ENCODE measurements at regions not wholly inside any gene's neighbourhood (a gene's known extent, or its start where the extent isn't known, plus 50 kb on each side); places are given as distances from the start of the nearest gene placed in this dataset.
A peak's percentile ranks its signal among the peaks of the same experiment; 100 is the strongest.

DNA sequence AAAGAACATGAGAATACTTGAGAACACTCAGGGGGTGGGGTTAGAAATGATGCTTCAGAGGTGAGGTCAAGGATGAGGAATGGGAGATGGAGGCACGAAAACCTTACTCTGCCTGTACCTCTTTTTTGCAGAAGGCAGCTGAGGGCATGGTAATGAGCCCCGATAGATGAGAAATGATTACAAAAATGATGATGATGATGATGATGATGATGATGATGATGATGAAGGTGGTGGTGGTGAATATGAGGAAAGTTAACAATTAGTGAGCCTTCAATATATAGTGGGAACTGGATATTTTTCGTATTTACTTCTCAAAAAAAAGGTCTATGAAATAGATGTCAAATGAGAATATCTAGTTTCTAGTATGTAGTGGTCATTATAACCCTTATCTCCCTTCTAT, 584.3 kb downstream of the EPHA4 start:
- DNase-seq (ENCODE audit: low read depth): no peak
- H3K4me3 ChIP-seq (ENCODE audit: low read depth, low read length): no peak overlapping the region
- TF ChIP-seq, protein P1, sequence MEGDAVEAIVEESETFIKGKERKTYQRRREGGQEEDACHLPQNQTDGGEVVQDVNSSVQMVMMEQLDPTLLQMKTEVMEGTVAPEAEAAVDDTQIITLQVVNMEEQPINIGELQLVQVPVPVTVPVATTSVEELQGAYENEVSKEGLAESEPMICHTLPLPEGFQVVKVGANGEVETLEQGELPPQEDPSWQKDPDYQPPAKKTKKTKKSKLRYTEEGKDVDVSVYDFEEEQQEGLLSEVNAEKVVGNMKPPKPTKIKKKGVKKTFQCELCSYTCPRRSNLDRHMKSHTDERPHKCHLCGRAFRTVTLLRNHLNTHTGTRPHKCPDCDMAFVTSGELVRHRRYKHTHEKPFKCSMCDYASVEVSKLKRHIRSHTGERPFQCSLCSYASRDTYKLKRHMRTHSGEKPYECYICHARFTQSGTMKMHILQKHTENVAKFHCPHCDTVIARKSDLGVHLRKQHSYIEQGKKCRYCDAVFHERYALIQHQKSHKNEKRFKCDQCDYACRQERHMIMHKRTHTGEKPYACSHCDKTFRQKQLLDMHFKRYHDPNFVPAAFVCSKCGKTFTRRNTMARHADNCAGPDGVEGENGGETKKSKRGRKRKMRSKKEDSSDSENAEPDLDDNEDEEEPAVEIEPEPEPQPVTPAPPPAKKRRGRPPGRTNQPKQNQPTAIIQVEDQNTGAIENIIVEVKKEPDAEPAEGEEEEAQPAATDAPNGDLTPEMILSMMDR (conservative IDR thresholded peaks at IDR 0.05; ENCODE audit: low read depth, low read length): no peak

DNA sequence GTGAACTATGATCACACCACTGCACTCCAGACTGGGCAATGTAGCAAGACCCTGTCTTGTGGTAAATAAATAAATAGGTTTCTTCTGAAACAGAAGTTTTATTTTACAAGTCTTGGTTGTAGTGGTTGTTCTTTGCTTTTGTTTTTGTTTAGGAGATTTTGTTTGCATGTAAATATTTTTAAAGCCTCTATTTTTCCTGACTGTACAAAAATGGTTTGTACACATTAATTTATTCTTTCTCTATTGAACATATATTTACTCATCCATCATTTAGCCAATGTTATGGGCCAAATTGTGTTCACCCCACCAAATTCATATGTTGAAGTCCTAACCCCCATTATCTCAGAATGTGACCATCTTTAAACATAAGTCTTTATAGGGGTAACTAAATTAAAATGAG, 580.1 kb downstream of the EPHA4 start:
- TF ChIP-seq, protein P1 (conservative IDR thresholded peaks at IDR 0.05; ENCODE audit: low read depth, low read length): no peak
- DNase-seq (ENCODE audit: low read depth): no peak
- no peak overlapping the region for H3K4me3 ChIP-seq (ENCODE audit: low read depth, low read length)

DNA sequence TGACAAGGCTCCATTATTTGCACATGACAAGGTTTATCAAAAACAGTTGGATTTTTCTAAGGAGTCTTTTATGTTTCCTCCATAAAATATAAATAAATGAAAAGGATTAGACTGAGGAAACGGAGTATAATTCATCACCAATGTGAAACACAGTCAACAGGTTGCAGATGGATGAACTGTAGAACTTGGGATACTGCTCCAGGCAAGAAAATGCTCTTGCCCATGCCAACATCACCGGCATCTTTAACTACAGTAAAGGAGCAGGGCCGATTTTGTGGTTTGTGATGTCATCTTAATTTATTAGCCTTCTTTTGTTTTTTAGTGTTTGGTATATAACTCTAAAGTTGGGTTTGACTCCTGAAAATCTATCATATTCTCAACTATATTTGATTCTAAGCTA, 577.3 kb downstream of the EPHA4 start:
- no peak overlapping the region for H3K4me3 ChIP-seq (ENCODE audit: low read depth, low read length)
- TF ChIP-seq, protein P1 (conservative IDR thresholded peaks at IDR 0.05; ENCODE audit: low read depth, low read length): no peak
- DNase-seq (ENCODE audit: low read depth): no peak

DNA sequence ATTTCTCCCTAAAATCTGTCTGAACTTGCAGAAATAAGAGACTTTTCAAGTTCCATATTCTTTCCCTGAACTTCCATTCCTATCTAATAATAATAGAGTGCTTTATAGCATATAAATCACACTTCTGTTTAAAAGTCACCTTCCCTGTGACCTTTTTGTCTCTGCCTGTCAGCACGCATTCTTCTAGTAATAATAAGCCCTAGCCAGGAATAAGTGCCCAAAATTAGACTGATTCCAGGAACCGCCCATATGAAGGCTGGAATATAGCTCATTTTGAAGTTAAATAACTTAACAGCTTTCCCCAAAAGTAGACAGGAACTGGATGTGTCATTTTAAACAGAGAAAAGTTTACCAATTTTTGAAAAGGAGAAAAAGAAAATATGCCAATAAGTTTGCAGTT, 576.5 kb downstream of the EPHA4 start:
- H3K4me3 ChIP-seq (ENCODE audit: low read depth, low read length): no peak overlapping the region
- TF ChIP-seq, protein P1 (conservative IDR thresholded peaks at IDR 0.05; ENCODE audit: low read depth, low read length): no peak
- DNase-seq (ENCODE audit: low read depth): no peak

DNA sequence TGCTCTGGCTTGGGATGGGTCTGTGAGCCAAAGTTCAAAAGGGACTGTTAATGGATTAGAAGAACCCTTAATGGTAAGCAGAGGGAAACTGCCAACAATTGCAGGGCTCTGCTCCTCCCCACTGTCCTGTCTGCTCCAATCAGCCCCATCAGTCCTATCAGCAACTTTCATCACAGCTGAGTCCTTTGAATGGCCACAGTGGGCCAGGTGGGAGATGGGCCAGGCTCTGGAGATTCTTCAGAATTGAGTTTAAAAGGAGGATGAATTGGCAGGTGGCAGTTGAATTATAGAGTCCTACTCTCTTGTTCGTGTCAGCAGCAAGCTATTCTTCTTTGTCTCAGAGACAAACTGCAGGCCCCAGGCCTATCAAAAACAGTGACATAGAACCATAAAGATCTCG, 573.9 kb downstream of the EPHA4 start:
- no peak for DNase-seq (ENCODE audit: low read depth)
- no peak overlapping the region for H3K4me3 ChIP-seq (ENCODE audit: low read depth, low read length)
- TF ChIP-seq, protein P1 (conservative IDR thresholded peaks at IDR 0.05; ENCODE audit: low read depth, low read length): no peak

DNA sequence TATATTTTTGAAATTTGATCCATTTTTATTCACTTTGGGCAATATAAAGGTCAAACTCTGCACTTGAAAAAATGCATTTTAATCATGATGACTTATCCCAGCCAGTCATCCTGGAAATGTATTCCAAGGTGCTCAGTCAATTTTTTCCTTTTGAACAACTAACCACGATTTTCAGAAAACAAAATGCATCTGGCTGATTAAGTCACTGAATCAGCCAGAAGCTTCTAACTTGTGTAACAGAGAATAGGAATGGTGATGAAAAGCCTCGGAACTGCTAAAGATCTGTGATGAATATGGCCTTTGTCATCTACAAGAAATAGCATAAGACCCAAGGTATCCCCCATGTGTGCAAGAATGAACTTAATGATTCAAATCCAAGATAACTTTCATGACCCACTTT, 572.7 kb downstream of the EPHA4 start:
- no peak overlapping the region for H3K4me3 ChIP-seq (ENCODE audit: low read depth, low read length)
- peak; percentile 4 for DNase-seq (ENCODE audit: low read depth)
- TF ChIP-seq, protein P1 (conservative IDR thresholded peaks at IDR 0.05; ENCODE audit: low read depth, low read length): no peak

DNA sequence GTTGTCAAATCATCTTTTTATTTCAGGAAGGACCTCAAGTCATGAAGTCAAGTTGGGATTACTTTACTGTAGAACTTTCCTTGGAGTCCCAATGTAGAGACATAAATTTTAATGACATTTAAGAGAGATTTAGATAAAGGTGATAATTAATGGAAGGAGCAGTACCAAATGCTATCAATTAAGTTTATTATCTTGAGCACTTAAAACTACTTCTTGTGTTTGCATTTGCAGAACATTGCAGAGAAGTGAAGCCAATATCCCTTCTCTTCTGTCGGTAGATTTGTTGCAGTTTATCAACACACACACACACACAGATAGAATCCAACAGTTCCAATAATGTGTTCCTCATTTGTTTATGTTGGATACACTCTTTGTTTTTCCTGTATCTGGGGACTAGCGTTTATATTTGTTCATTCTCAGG, 570.7 kb downstream of the EPHA4 start:
- DNase-seq (ENCODE audit: low read depth): no peak
- TF ChIP-seq, protein P1 (conservative IDR thresholded peaks at IDR 0.05; ENCODE audit: low read depth, low read length): no peak

More for the DNA sequence above, 570.7 kb downstream of the EPHA4 start:
- no peak overlapping the region for H3K4me3 ChIP-seq (ENCODE audit: low read depth, low read length)
